Right cardiac atrium (tissue), 5 donors: ENCODE measurements at regions not wholly inside any gene's neighbourhood (a gene's known extent, or its start where the extent isn't known, plus 50 kb on each side); places are given as distances from the start of the nearest gene placed in this dataset.

ENCODE experiments used
- ATAC-seq, 2 donors: fragments of 200-7000 bp; cut with Tn5 transposase; one replicate each; pipeline versions ENCODE4 v1.8.0 to v1.9.1; 2020; ENCODE audit warnings: moderate library complexity in 2 of 2, mild to moderate bottlenecking in 1 of 2
- DNase-seq, 3 donors: peaks; one replicate each; pipeline ENCODE4 v3.0.0-alpha.2; 2020
- H3K27ac ChIP-seq: one replicate; pipeline ENCODE4 v1.5.1; 2013; ENCODE audit warnings: mild to moderate bottlenecking, low read length, control low read depth, moderate library complexity
- H3K27me3 ChIP-seq: one replicate; pipeline ENCODE4 v1.6.1; 2013; ENCODE audit not compliant: control insufficient read depth, insufficient read depth
- H3K4me1 ChIP-seq: one replicate; pipeline ENCODE4 v1.6.1; 2013; ENCODE audit warnings: low read length; ENCODE audit not compliant: control insufficient read depth, insufficient read depth
- H3K4me3 ChIP-seq: one replicate; pipeline ENCODE4 v1.5.1; 2013; ENCODE audit warnings: low read length, control low read depth
- H3K9me3 ChIP-seq: one replicate; pipeline ENCODE4 v1.6.1; 2013; ENCODE audit warnings: low read length; ENCODE audit not compliant: control insufficient read depth
- WGBS: extraction: QIAGEN DNeasy Blood & Tissue Kit; methylation state at CpG from one replicate; pipeline ENCODE4 v1.1.7; 2013; 5-methylcytosine and 5-hydroxymethylcytosine counted together
- intact Hi-C, 4 donors: fragments of 100-400 bp; cut with DNase I; formaldehyde crosslinking; loops; one replicate each; pipeline versions ENCODE4 v1.11.0 to v1.14.0; 2022 to 2023
- donor health status: healthy with polysubstance abuse.
- donor health status: DM: no; HTN: yes; CAD: no.
- donor health status: DM: no; HTN: no; CAD: no.
- donor health status: DM: no; HTN: yes; CAD: no; lungs with severe emphysema.
- donor health status: DM: yes; HTN: yes; CAD: no.

- intact Hi-C loops: no loop called here
- WGBS: 79% methylated on average over 20 of the region's 20 CpGs
- Histone ChIP-seq H3K4me1 (no peaks in the 10 kb centered on the region), H3K27ac (no peak overlapping the region), H3K4me3 (no peak overlapping the region), H3K9me3 (no peaks in the 10 kb centered on the region), H3K27me3 (no peaks in the 10 kb centered on the region)
- ATAC-seq (no peak), DNase-seq (no peak)
These were observed 77.5 kb upstream of the OLFM1 start for GRCh38 chr9:135009794-135010585.

- Histone ChIP-seq H3K9me3 (no peaks in the 10 kb centered on the region), H3K4me1 (no peaks in the 10 kb centered on the region), H3K27ac (no peak overlapping the region), H3K27me3 (no peaks in the 10 kb centered on the region), H3K4me3 (no peak overlapping the region)
- intact Hi-C loops: no loop called here
- DNase-seq: no peak
- WGBS: 89% methylated on average over 3 of the region's 3 CpGs
- no peak for ATAC-seq
These were observed 76.9 kb upstream of the OLFM1 start for GRCh38 chr9:135010586-135010860.

GRCh38 chr9:135010921-135011320 lies 76.5 kb upstream of the OLFM1 start:
- no peak for DNase-seq
- intact Hi-C loops: no loop called here
- 77% methylated on average over 8 of the region's 8 CpGs for WGBS
- Histone ChIP-seq H3K9me3 (no peaks in the 10 kb centered on the region), H3K4me3 (no peak overlapping the region), H3K4me1 (no peaks in the 10 kb centered on the region), H3K27me3 (no peaks in the 10 kb centered on the region), H3K27ac (no peak overlapping the region)
- ATAC-seq: no peak

GRCh38 chr9:135012166-135012565 lies 75.3 kb upstream of the OLFM1 start:
- intact Hi-C loops: no loop called here
- Histone ChIP-seq H3K9me3 (no peaks in the 10 kb centered on the region), H3K4me1 (no peaks in the 10 kb centered on the region), H3K4me3 (no peak overlapping the region), H3K27me3 (no peaks in the 10 kb centered on the region), H3K27ac (no peak overlapping the region)
- WGBS: 94% methylated on average over 5 of the region's 5 CpGs
- ATAC-seq: no peak
- DNase-seq: no peak

- DNase-seq (no peak), ATAC-seq (no peak)
- Histone ChIP-seq H3K4me1 (no peaks in the 10 kb centered on the region), H3K27ac (no peak overlapping the region), H3K27me3 (no peaks in the 10 kb centered on the region), H3K9me3 (no peaks in the 10 kb centered on the region), H3K4me3 (no peak overlapping the region)
- intact Hi-C loops: no loop called here
- WGBS: 89% methylated on average over 24 of the region's 24 CpGs
These were observed 73.0 kb upstream of the OLFM1 start for GRCh38 chr9:135014311-135015010.

- no peaks in the 10 kb centered on the region for H3K27me3 ChIP-seq
- WGBS: 81% methylated on average over 13 of the region's 13 CpGs
- no peaks in the 10 kb centered on the region for H3K9me3 ChIP-seq
- DNase-seq (no peak), ATAC-seq (no peak)
- no peak overlapping the region for H3K4me3 ChIP-seq
- intact Hi-C loops: no loop called here
- no peak overlapping the region for H3K27ac ChIP-seq
- H3K4me1 ChIP-seq: no peaks in the 10 kb centered on the region
These were observed 72.4 kb upstream of the OLFM1 start for GRCh38 chr9:135015096-135015495.

- no peaks in the 10 kb centered on the region for H3K9me3 ChIP-seq
- no peak overlapping the region for H3K27ac ChIP-seq
- intact Hi-C loops: no loop called here
- no peak overlapping the region for H3K4me3 ChIP-seq
- H3K27me3 ChIP-seq: no peaks in the 10 kb centered on the region
- H3K4me1 ChIP-seq: no peaks in the 10 kb centered on the region
- 76% methylated on average over 6 of the region's 6 CpGs for WGBS
- DNase-seq: no peak
- no peak for ATAC-seq
These were observed 71.9 kb upstream of the OLFM1 start for GRCh38 chr9:135015565-135015964.

GRCh38 chr9:135016037-135016640 lies 71.3 kb upstream of the OLFM1 start:
- ATAC-seq: no peak
- DNase-seq: no peak
- intact Hi-C loops: no loop called here

GRCh38 chr9:135016876-135017275 lies 70.6 kb upstream of the OLFM1 start:
- no peak overlapping the region for H3K4me3 ChIP-seq
- ATAC-seq: no peak
- H3K27ac ChIP-seq: no peak overlapping the region
- WGBS: 84% methylated on average over 10 of the region's 10 CpGs
- H3K9me3 ChIP-seq: no peaks in the 10 kb centered on the region
- no peaks in the 10 kb centered on the region for H3K4me1 ChIP-seq
- intact Hi-C loops: no loop called here
- DNase-seq: no peak
- H3K27me3 ChIP-seq: no peaks in the 10 kb centered on the region

More at GRCh38 chr9:135016037-135016640, 71.3 kb upstream of the OLFM1 start:
- no peaks in the 10 kb centered on the region for H3K9me3 ChIP-seq
- H3K27ac ChIP-seq: no peak overlapping the region
- H3K4me3 ChIP-seq: no peak overlapping the region
- WGBS: 73% methylated on average over 14 of the region's 14 CpGs
- no peaks in the 10 kb centered on the region for H3K4me1 ChIP-seq
- H3K27me3 ChIP-seq: no peaks in the 10 kb centered on the region

GRCh38 chr9:135017899-135018298 lies 69.6 kb upstream of the OLFM1 start:
- Histone ChIP-seq H3K4me3 (no peak overlapping the region), H3K4me1 (no peaks in the 10 kb centered on the region), H3K9me3 (no peaks in the 10 kb centered on the region), H3K27me3 (no peaks in the 10 kb centered on the region), H3K27ac (no peak overlapping the region)
- intact Hi-C loops: no loop called here
- 69% methylated on average over 4 of the region's 4 CpGs for WGBS
- DNase-seq: no peak
- ATAC-seq: no peak

GRCh38 chr9:135018306-135018915 lies 69.1 kb upstream of the OLFM1 start:
- 86% methylated on average over 13 of the region's 13 CpGs for WGBS
- DNase-seq (no peak), ATAC-seq (no peak)
- intact Hi-C loops: no loop called here
- Histone ChIP-seq H3K27me3 (no peaks in the 10 kb centered on the region), H3K4me3 (no peak overlapping the region), H3K27ac (no peak overlapping the region), H3K4me1 (no peaks in the 10 kb centered on the region), H3K9me3 (no peaks in the 10 kb centered on the region)
